ENCODE measurements at regions not wholly inside any gene's neighbourhood (a gene's known extent, or its start where the extent isn't known, plus 50 kb on each side); places are given as distances from the start of the nearest gene placed in this dataset.

- Histone ChIP-seq H3K4me1 (no peaks in the 10 kb centered on the region), H3K36me3 (no peaks in the 10 kb centered on the region), H3K27me3 (no peaks in the 10 kb centered on the region), H3K4me3 (no peak overlapping the region), H3K9me3 (no peaks in the 10 kb centered on the region), H3K27ac (no peak overlapping the region)
- intact Hi-C loops (cut with DNase I; ENCODE audit: low total_unique reads), result no loop called here
- no peak for TF ChIP-seq CTCF (IDR thresholded peaks at IDR 0.05)
- TF ChIP-seq POLR2A (IDR thresholded peaks at IDR 0.05), result no peak
- no peak for TF ChIP-seq POLR2AphosphoS5 (IDR thresholded peaks at IDR 0.05)
- no peak for DNase-seq (ENCODE audit: low spot score in 2 of 2)
Observed at GRCh38 chr3:88991496-88991895, 115.9 kb upstream of the EPHA3 start.

GRCh38 chr3:88996691-88997090, 110.7 kb upstream of the EPHA3 start:
- intact Hi-C loops (cut with DNase I; ENCODE audit: low total_unique reads), result no loop called here
- no peaks in the 10 kb centered on the region for H3K36me3 ChIP-seq
- H3K27me3 ChIP-seq, result no peaks in the 10 kb centered on the region
- H3K4me3 ChIP-seq, result no peak overlapping the region
- TF ChIP-seq CTCF (IDR thresholded peaks at IDR 0.05), result no peak
- TF ChIP-seq POLR2AphosphoS5 (IDR thresholded peaks at IDR 0.05), result no peak
- no peak for TF ChIP-seq POLR2A (IDR thresholded peaks at IDR 0.05)
- H3K9me3 ChIP-seq, result peaks cover 0 to 13% of the 10 kb centered on the region in 2 donors
- no peaks in the 10 kb centered on the region for H3K4me1 ChIP-seq
- peak overlapping the region in 1 of 2 donors; percentile 4 for H3K27ac ChIP-seq
- DNase-seq (ENCODE audit: low spot score in 2 of 2), result no peak

- Histone ChIP-seq H3K4me1 (no peaks in the 10 kb centered on the region), H3K27me3 (no peaks in the 10 kb centered on the region), H3K4me3 (no peak overlapping the region), H3K36me3 (no peaks in the 10 kb centered on the region), H3K27ac (no peak overlapping the region), H3K9me3 (peaks cover 0 to 13% of the 10 kb centered on the region in 2 donors)
- DNase-seq (ENCODE audit: low spot score in 2 of 2), result no peak
- intact Hi-C loops (cut with DNase I; ENCODE audit: low total_unique reads), result no loop called here
- no peak for TF ChIP-seq POLR2A (IDR thresholded peaks at IDR 0.05)
- no peak for TF ChIP-seq POLR2AphosphoS5 (IDR thresholded peaks at IDR 0.05)
- no peak for TF ChIP-seq CTCF (IDR thresholded peaks at IDR 0.05)
Observed at GRCh38 chr3:88997260-88997659, 110.2 kb upstream of the EPHA3 start.

- H3K27ac ChIP-seq, result no peak overlapping the region
- no peaks in the 10 kb centered on the region for H3K36me3 ChIP-seq
- DNase-seq (ENCODE audit: low spot score in 2 of 2), result no peak
- H3K27me3 ChIP-seq, result no peaks in the 10 kb centered on the region
- H3K4me1 ChIP-seq, result no peaks in the 10 kb centered on the region
- peaks cover 0 to 13% of the 10 kb centered on the region in 2 donors for H3K9me3 ChIP-seq
- H3K4me3 ChIP-seq, result no peak overlapping the region
- intact Hi-C loops (cut with DNase I; ENCODE audit: low total_unique reads), result no loop called here
- TF ChIP-seq CTCF (IDR thresholded peaks at IDR 0.05) (no peak), POLR2AphosphoS5 (IDR thresholded peaks at IDR 0.05) (no peak), POLR2A (IDR thresholded peaks at IDR 0.05) (no peak)
Observed at GRCh38 chr3:89000886-89001285, 106.5 kb upstream of the EPHA3 start.

GRCh38 chr3:89002191-89002590, 105.2 kb upstream of the EPHA3 start:
- Histone ChIP-seq H3K27me3 (no peaks in the 10 kb centered on the region), H3K27ac (no peak overlapping the region), H3K4me1 (no peaks in the 10 kb centered on the region), H3K9me3 (peaks cover 0 to 13% of the 10 kb centered on the region in 2 donors), H3K4me3 (no peak overlapping the region), H3K36me3 (no peaks in the 10 kb centered on the region)
- TF ChIP-seq CTCF (IDR thresholded peaks at IDR 0.05) (no peak), POLR2AphosphoS5 (IDR thresholded peaks at IDR 0.05) (no peak), POLR2A (IDR thresholded peaks at IDR 0.05) (no peak)
- intact Hi-C loops (cut with DNase I; ENCODE audit: low total_unique reads), result no loop called here
- no peak for DNase-seq (ENCODE audit: low spot score in 2 of 2)

Data from breast epithelium (tissue), 4 donors.